ENCODE measurements at regions not wholly inside any gene's neighbourhood (a gene's known extent, or its start where the extent isn't known, plus 50 kb on each side); places are given as distances from the start of the nearest gene placed in this dataset.

- TF ChIP-seq TARDBP (IDR thresholded peaks at IDR 0.05) (no peak), PKNOX1 (IDR thresholded peaks at IDR 0.05) (no peak), FOXA1 (IDR thresholded peaks at IDR 0.05) (no peak), ELF4 (IDR thresholded peaks at IDR 0.05) (no peak), SP1 (IDR thresholded peaks at IDR 0.05) (no peak), NFRKB (IDR thresholded peaks at IDR 0.05) (no peak)
Measured at GRCh38 chr13:111025310-111025709, 89.8 kb upstream of the ARHGEF7 start.

Measured in HEK293T (cell line).